K562 (cell line): ENCODE measurements at regions not wholly inside any gene's neighbourhood (a gene's known extent, or its start where the extent isn't known, plus 50 kb on each side); places are given as distances from the start of the nearest gene placed in this dataset.

Source experiments
- CHD1 ChIP-seq: fragments of 200-600 bp; sonication (generic); IDR thresholded peaks from one replicate; pipeline ENCODE4 v1.6.1; 2012; ENCODE audit warnings: mild to moderate bottlenecking, moderate library complexity, low read length, inconsistent platforms
- HDAC2 ChIP-seq: fragments of 450-650 bp; IDR thresholded peaks from 2 replicates; pipeline ENCODE4 v1.6.1; 2016; ENCODE audit warnings: mild to moderate bottlenecking
- JUNB ChIP-seq: fragments of 450-650 bp; formaldehyde crosslinking; conservative IDR thresholded peaks from 2 replicates; pipeline ENCODE4 v1.4.0; 2020; ENCODE audit warnings: mild to moderate bottlenecking
- SMC3 ChIP-seq: conservative IDR thresholded peaks from 2 replicates; pipeline ENCODE4 v1.6.1; 2011; ENCODE audit warnings: low read depth, low read length, improper control_type of control experiment; ENCODE audit not compliant: insufficient read depth
- U2AF1 ChIP-seq: fragments of 200-400 bp; formaldehyde crosslinking; optimal IDR thresholded peaks from 2 replicates; pipeline ENCODE3; 2017; ENCODE audit warnings: mild to moderate bottlenecking, low read depth, low read length, moderate library complexity
- TF ChIP-seq, protein P1 (sequence below): sonication (generic); formaldehyde crosslinking; IDR thresholded peaks from 2 replicates; pipeline ENCODE4 v1.8.1; 2023; ENCODE audit warnings: mild to moderate bottlenecking, missing genetic modification reagents
- TF ChIP-seq, protein P2 (sequence below): sonication (generic); formaldehyde crosslinking; IDR thresholded peaks from 2 replicates; pipeline ENCODE4 v1.8.1; 2023; ENCODE audit warnings: mild to moderate bottlenecking, missing genetic modification reagents

DNA sequence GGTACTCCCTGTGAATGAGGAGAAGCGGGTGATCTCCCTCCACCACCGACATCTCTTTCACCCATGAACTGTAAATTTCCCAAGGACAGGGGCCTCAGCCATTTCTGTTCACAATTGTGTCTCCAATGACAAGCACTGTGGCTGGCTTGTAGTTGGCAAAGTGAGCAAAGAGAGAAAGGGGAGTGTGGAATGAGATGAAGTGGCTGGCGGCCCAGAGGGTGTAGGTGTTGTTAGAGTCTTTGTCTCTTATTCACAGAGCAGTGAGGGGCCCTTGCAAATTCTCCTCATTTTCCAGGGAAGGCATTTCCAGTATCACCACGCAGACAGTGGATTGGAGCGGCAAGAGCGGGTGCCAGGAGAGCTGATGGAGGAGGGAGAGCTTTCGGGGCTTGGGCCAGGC lies 411.7 kb upstream of the EEF2KMT start:
- TF ChIP-seq, protein P1, sequence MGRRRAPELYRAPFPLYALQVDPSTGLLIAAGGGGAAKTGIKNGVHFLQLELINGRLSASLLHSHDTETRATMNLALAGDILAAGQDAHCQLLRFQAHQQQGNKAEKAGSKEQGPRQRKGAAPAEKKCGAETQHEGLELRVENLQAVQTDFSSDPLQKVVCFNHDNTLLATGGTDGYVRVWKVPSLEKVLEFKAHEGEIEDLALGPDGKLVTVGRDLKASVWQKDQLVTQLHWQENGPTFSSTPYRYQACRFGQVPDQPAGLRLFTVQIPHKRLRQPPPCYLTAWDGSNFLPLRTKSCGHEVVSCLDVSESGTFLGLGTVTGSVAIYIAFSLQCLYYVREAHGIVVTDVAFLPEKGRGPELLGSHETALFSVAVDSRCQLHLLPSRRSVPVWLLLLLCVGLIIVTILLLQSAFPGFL (CRISPR knock-in tag), result no peak
- no peak for TF ChIP-seq CHD1
- no peak for TF ChIP-seq HDAC2
- TF ChIP-seq JUNB (CRISPR knock-in tag), result no peak
- TF ChIP-seq, protein P2, sequence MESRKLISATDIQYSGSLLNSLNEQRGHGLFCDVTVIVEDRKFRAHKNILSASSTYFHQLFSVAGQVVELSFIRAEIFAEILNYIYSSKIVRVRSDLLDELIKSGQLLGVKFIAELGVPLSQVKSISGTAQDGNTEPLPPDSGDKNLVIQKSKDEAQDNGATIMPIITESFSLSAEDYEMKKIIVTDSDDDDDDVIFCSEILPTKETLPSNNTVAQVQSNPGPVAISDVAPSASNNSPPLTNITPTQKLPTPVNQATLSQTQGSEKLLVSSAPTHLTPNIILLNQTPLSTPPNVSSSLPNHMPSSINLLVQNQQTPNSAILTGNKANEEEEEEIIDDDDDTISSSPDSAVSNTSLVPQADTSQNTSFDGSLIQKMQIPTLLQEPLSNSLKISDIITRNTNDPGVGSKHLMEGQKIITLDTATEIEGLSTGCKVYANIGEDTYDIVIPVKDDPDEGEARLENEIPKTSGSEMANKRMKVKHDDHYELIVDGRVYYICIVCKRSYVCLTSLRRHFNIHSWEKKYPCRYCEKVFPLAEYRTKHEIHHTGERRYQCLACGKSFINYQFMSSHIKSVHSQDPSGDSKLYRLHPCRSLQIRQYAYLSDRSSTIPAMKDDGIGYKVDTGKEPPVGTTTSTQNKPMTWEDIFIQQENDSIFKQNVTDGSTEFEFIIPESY (CRISPR knock-in tag), result no peak
- no peak for TF ChIP-seq U2AF1
- no peak for TF ChIP-seq SMC3
